ENCODE measurements at regions not wholly inside any gene's neighbourhood (a gene's known extent, or its start where the extent isn't known, plus 50 kb on each side); places are given as distances from the start of the nearest gene placed in this dataset.

GRCh38 chr13:76651286-76651685, 234.9 kb downstream of the KCTD12 start:
- no peak for DNase-seq

DNA sequence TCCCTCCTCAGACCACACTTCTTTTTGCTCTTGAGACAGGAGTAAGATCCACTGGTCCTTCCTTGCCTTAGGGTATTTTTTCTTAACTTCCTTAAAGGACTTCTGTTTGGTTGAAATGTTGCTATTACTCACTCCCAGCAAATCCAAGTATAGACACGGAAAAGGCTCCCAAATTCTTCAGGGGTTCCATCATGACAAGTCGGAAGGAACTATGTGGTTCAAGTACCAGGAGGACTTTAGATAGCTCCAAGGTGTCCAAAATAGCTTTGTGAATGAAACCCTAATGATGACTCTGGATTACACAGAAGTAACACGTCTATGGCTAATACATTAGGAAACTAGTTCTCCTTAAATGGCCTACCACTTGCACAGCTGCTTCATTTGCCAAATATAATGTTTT, 238.7 kb downstream of the KCTD12 start:
- no peak for DNase-seq

GRCh38 chr13:76646946-76647345, 239.3 kb downstream of the KCTD12 start:
- no peak for DNase-seq

GRCh38 chr13:76645632-76646031, 240.6 kb downstream of the KCTD12 start:
- no peak for DNase-seq

DNA sequence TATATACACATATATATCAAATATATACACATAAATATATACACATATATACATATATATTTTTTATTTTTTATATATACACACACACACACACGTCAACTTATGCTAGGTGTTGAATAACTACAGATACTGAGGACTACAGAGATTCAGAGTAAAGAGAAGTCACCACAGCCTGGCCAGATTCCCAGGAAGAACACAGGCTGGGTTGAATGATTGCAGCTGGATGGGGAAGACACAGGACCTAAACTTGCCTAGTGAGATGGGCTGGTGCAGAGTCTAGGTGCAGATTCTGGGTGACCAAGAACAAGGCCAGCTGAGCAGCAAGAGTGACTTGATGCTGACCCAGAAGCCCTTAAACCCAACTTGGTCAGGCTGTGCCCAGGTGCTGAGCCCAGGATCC, 241.3 kb downstream of the KCTD12 start:
- no peak for DNase-seq

GRCh38 chr13:76643596-76643995, 242.6 kb downstream of the KCTD12 start:
- DNase-seq: no peak

DNA sequence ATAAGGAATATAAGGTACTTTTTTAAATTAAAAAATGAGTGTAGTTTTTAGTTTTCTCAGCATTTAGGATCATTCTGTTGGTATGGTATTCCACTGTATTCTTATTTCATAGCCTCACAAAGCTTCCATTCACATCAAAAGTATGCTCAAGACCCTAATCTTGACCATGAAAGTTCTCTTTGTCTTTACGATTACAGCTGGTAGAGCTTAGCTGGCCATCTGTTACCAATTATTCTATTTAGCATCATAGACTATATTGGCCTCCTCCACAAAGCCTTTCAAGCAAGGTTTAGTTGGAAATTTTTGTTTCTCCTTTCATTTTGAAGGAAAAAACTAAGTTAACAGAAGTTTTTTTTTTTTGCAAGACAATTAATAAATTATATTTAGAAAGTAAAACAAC, 245.1 kb downstream of the KCTD12 start:
- no peak for DNase-seq

GRCh38 chr13:76638882-76639281, 247.3 kb downstream of the KCTD12 start:
- no peak for DNase-seq

- DNase-seq: no peak
These were observed 248.0 kb downstream of the KCTD12 start for GRCh38 chr13:76638181-76638580.

DNA sequence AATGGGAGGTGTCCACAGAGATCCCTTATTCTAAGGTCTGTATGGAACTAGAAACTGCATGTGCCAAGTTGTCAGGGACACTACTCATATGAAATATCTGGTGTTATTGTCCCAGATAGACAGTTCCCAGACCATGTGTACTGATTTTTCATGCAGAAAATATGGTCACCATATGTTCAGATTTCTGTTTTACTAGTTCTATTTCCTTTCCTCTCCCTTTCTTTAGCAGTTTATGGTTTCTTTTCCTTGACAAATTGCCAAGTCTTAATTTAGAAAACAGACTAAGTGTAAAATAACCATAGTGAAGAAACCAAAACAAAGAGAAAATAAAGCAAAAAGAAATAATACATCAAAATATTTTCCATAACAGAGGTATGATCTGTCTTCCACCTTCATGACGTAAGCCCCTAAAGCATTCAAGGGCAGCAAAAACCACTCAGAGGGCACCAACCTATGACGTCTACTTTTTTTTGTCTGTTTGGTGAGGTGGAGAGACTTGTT, 248.5 kb downstream of the KCTD12 start:
- DNase-seq: no peak

- no peak for DNase-seq
These were observed 249.4 kb downstream of the KCTD12 start for GRCh38 chr13:76636829-76637228.

GRCh38 chr13:76635232-76636230, 250.7 kb downstream of the KCTD12 start:
- DNase-seq: no peak

- no peak for DNase-seq
These were observed 251.6 kb downstream of the KCTD12 start for GRCh38 chr13:76634431-76635191.

GRCh38 chr13:76632401-76633044, 253.7 kb downstream of the KCTD12 start:
- DNase-seq: no peak

- DNase-seq: no peak
These were observed 255.5 kb downstream of the KCTD12 start for GRCh38 chr13:76630629-76631230.

DNA sequence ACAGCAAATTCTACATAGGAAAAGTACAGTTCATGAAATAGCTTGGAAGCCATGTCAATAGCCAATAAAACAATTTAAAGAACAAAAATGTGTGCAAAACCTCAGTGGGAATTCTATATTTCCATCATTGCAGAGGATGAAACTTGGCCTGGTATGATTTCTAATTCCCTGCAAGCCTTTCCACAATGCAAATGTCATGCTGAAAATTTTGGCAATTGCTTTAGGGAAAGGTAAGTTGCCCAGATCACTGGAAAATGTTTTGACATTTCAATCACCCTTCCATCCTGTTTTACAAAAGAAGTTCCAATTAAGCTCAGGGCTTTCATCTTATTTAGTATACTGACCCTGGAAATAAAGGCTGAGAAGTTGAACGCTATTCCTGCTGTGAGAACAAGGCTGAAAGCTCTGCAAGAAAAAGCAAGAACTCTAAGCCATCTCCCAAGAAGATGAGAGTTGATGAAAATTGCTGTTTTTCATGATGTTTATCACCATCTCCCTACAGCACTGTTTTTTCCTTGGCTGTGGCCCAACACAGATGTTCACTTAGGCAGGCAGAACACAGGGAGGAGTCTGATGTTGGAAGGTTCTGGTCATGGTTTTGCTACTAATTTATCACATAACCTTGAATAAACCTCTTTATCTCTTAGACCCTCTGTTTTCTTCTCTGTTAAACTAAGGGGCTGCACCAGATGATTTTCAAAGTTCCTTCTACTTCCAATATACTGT, 263.7 kb downstream of the KCTD12 start:
- DNase-seq: no peak

GRCh38 chr13:76621705-76622104, 264.5 kb downstream of the KCTD12 start:
- DNase-seq: no peak

GRCh38 chr13:76620036-76620435, 266.2 kb downstream of the KCTD12 start:
- no peak for DNase-seq

DNA sequence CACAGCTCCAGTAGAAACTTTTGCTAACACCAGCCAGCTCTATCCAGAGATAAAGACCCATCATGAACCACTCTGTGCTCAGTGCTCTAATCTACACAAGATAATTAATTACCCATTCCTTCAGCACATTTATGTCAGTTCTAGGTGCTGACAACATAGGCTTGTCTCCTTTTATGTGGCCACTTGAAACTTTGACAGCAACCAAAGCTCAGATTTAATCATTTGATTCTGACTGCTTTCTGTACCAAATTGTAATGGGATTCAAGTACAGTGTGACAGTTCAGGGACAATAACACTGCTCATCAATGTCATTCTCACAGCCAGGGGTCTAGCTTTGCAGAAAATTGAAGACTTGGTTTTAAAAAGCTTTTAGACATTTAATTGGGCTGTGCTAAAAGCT, 266.6 kb downstream of the KCTD12 start:
- no peak for DNase-seq

GRCh38 chr13:76610819-76611415, 275.3 kb downstream of the KCTD12 start:
- DNase-seq: no peak

DNA sequence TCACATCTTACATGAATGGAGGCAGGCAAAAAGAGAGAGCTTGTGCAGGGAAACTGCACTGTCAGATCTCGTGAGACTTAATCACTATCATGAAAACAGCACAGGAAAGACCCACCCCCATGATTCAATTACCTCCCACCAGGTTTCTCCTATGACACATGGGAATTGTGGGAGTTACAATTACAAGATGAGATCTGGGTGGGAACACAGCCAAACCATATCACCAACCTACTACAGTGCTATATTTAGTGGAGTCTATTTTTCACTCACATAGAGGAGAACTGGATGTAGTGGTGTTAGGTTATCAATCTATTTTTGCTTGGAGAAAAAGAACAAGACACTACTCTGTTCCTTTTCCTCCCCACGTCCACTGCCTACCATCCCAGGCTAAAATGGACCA, 276.6 kb downstream of the KCTD12 start:
- DNase-seq: no peak

DNA sequence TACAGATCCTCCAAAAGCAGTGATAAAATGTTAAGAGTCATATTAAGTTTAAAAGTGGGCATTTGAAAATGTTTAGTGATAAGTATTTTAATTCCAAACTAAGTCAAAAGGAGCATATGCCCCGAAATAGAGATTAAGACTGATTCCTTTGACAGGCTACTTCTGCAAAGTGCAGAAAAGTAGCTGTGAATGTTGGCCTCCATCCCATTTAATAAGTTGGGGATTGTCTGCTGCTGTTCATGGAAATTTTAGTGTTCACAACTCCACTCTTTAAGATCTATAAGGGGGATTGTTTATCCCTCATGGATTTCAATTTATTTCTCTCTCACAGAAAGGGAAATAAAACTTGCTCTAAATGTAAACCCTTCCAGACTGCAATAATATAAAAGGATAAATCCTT, 278.3 kb downstream of the KCTD12 start:
- no peak for DNase-seq
